Stimulated activated CD4-positive, alpha-beta T cell treated with anti-CD3 and anti-CD28 coated beads, Interleukin-4, amount 100 ng/mL, for 1 hour (primary cell): ENCODE measurements at regions not wholly inside any gene's neighbourhood (a gene's known extent, or its start where the extent isn't known, plus 50 kb on each side); places are given as distances from the start of the nearest gene placed in this dataset.

Experiments
- DNase-seq: peaks from one replicate; pipeline ENCODE4 v3.0.0-alpha.2; 2020

- DNase-seq, result peak; percentile 32
Measured at GRCh38 chr14:75333606-75334548, 55.2 kb downstream of the FOS start.

GRCh38 chr14:75334549-75335051 is 56.0 kb downstream of the FOS start:
- DNase-seq, result no peak

- no peak for DNase-seq
Measured at GRCh38 chr14:75335571-75335970, 56.9 kb downstream of the FOS start.

GRCh38 chr14:75338398-75338797 is 59.8 kb downstream of the FOS start:
- no peak for DNase-seq

DNA sequence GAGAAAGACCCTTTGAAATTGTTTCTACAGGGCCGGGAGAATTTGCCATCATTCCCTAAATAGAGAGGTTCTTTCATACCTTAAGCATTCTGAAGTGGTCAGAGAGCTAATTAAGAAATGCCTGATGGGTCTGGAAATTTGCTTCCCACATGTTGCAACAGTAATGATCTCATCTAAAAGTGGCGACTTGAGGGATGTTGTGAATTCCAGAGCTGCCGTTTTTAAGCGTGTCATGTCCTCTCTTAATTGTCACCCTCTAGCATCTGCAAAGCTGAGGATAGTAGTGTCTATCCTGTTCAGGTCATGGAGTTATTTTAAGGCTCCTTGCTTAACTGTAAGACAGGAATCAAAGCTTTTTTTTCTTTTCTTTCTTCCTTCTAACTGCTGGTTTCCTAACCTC is 60.4 kb downstream of the FOS start:
- DNase-seq, result no peak

- no peak for DNase-seq
Measured at GRCh38 chr14:75340921-75341320, 62.3 kb downstream of the FOS start.

DNA sequence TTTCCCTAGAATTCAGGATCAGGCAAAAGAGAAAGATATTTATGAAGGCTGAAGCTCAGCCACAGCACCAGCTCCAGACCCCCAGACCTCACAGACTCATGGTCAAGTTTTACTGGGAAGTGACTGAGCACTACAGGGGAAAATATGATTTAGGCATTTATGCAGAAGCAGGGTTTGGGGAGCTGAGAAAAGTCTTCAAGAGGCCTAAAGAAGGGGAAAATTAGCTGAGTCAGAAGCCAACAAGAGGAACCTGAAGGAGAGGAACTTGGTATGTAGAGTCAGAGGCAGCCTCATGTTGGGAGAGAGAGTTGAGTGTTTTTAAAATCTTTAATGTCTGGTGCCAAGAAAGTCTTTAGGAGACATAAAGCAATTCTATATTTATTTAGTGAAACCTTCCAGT is 63.0 kb downstream of the FOS start:
- DNase-seq, result no peak

GRCh38 chr14:75342762-75343599 is 64.4 kb downstream of the FOS start:
- no peak for DNase-seq

GRCh38 chr14:75343911-75344310 is 65.3 kb downstream of the FOS start:
- DNase-seq, result no peak

DNA sequence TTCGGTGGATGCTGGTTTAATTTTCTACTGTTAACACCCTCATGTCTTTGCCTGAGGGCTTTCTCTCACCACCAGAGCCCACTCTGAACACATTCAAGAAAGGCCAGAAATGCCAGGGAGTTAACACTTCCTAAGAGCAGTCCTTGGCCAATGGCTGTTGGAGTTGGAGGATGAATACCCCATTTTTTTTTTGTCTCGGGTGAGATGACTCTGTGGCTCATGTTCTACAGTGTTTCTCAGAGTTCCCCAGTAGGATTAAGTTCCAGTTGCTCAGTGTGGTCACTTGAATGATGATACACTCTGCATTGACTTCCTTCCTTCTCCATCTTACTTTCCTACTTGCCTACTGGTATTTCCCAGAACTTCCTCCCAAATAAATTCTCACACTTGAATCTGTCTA is 65.8 kb downstream of the FOS start:
- no peak for DNase-seq

GRCh38 chr14:75350505-75351060 is 72.0 kb downstream of the FOS start:
- no peak for DNase-seq

DNA sequence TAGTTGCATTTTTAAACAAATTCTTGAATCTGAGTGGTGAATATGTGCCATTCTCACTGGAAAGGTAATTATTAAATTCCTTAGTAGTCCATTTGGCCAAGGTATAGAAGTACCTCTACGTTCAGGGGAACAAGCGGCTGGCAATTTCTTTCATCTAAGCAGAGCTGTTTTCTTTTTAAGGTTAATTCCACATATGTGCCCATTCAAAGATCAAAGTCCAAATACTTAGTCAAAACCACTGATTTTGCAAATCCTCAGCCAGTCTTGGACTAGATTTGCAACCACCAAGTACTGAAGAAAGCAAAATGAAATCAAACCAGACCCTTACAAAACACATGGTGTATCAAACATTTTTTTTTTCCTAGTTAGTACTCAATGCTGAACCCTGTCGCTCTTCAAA is 68.7 kb upstream of the JDP2 start:
- DNase-seq, result no peak

- DNase-seq, result no peak
Measured at GRCh38 chr14:75361041-75361440, 66.8 kb upstream of the JDP2 start.

DNA sequence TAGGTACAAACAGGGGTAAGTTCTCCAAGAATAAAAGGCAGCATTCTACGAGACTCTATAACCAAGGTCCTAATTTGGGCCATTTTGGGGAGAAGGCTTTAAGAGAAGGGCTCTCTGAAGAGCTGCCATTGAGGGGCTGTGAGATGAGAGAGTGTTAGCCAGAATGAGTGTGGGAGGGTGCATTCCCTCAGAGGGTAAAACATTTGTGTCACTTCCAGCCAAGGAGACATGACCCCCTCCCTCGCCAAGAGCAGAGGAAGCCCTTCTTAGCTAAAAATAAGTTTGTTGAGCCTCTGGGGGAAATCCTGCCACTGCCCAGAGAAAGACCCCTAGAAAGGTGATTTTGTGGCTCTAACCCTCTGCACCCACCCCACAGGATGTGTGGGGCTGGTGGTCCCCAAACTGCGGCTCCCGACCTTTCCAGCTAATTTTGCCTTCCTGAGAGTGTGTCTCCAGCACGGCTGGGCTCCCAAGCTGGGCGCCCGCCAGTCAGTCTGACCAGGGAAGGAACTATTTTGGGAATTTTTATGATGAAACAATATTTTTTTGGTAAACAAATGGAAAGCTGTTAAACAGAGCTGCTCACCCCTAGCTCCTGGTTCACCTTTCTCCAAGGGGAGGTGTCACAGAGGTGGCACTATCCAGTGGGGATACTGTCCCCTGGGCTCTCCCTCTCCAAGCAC is 65.9 kb upstream of the JDP2 start:
- DNase-seq, result no peak

GRCh38 chr14:75363130-75363529 is 64.7 kb upstream of the JDP2 start:
- no peak for DNase-seq

DNA sequence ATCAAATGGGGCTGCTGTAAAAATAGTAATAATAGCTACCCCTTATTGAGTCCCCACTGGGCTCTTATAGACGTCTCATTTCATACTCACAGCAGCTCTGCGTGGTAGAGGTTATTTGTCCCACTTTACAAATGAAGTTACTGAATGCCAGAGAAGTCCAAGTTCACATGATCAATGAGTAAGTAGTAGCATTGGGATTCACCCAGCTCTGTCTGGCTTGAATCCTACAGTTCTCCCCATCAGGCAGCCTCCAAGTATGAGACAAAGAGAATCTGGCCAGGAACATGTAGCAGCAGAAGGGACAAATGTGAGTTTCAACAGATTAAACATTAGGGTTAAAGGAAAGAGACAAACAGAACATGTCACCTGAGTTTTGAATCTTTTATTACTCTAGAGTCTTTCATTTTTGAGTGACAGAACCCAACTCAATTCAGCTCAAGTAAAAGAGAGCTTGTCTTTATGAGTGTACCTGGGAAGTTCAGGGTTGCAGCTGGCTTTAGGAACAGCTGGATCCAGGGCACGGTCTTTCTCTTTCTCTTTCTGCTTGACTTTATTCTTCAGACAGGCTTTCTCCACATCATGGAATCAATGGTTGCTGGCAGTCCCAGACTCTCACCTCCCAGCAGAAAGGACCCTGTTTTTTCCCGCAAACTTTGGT is 64.1 kb upstream of the JDP2 start:
- no peak for DNase-seq

- no peak for DNase-seq
Measured at GRCh38 chr14:75365116-75365515, 62.7 kb upstream of the JDP2 start.

GRCh38 chr14:75366963-75367362 is 60.9 kb upstream of the JDP2 start:
- no peak for DNase-seq

DNA sequence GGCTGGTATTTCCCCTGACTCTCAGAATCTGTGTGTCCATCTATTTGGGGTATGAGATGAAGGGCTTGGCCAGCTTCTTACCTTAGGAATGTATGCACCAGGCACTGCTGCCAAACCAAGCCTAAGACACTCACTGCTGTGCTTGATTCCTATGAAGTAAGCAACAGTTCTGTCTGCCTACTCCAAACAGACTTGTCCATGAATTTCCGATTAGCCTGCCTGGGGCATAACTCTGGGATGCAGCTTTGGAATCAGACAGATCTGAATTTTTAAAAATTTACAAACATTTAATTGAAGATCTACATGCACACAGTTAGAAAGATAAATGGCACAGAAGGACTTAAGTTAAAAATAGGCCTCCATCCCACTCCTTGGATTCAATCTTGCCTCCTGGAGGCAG is 59.5 kb upstream of the JDP2 start:
- DNase-seq, result no peak

GRCh38 chr14:75369506-75369905 is 58.3 kb upstream of the JDP2 start:
- no peak for DNase-seq

DNA sequence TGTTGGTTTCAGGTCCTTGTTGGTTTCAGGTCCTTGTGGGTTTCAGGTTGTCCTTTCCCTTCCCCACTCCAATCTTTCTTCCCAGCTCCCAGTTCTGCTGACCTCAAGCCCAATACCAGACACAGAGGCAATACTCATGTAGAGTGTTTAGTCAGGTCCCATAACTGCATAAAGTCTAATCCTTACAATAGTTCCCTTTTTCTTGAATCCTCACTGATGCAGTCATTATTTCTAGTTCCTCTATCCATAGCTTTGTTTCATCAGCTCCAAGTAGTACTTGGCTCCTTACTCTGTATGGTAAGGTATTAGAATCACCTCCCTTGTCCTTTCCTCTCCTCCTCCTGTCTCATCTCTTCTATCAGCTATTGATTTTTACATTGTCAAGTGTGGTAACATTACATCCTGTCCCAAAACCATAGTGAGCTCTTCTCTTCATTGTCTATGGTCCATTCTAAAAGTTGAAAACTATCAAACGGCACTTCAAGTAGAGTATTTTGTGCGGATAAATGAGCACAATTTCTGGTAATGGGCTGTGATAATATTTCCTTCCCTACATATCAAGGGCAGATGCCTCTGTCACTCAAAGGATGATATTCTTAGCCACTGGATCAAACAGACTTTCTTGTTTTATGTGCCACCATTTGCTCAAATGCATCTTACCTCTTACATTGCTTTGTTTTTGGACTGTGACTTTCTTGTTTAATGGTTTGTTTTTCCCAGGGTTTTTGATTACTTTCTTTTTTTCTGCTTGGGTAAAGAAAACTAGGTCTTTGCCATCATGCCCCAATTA is 57.2 kb upstream of the JDP2 start:
- DNase-seq, result no peak
